NCI-H1930 (cell line): ENCODE measurements at regions not wholly inside any gene's neighbourhood (a gene's known extent, or its start where the extent isn't known, plus 50 kb on each side); places are given as distances from the start of the nearest gene placed in this dataset.

Experiments
- DNase-seq, 2 experiments: peaks; one replicate each; lab custom pipeline; 2025; lab: John Stamatoyannopoulos, UW

DNA sequence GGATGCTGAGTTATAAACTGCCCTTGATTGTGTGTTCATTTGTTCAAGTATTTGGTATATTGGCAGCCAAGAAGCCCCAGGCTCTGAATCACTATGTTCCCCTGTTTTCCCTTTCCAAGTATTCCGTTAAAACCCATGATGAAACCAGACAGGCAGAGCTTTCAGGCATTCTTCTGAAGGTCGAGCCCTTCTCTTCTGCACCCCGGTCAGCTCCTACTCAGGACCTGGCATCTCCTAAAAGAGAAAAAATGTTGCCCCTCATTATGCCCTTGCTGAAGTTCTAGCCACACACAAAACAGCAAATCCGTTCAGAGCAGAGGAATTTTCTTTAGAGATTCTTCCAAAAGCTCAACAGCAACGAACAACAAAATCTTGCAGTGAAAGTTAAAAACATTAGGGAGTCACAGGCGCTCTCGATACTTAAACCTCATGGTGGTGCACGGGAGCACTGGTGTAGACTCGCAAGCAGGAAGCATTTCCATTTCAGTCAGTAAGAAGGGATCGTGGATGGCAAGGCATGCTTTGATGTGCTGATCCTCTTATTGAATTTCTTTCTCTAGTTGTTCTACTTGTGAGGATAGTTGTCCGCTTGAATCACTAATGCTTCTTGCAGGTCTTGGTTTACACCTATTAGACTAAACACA is 264.9 kb downstream of the SKIDA1 start:
- no peak for DNase-seq

DNA sequence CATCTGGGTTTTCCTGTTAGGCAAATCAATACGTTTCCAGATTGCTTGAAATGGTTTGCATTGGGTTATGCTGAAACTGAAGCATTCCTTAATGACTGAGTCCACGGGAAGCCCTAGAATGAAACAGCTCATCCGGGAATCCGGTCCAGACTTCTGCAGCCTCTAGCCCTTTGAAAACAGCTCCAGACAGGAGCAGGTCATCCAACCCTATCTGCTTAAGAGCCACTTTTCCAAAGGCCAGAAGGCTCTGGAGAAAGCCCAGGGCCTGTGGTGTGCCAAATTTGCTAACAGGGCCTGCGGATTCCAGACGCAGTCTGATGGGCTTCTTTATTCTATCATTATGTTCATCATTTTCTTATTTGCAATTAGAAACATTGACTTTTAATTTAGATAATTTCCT is 265.4 kb downstream of the SKIDA1 start:
- DNase-seq: no peak

DNA sequence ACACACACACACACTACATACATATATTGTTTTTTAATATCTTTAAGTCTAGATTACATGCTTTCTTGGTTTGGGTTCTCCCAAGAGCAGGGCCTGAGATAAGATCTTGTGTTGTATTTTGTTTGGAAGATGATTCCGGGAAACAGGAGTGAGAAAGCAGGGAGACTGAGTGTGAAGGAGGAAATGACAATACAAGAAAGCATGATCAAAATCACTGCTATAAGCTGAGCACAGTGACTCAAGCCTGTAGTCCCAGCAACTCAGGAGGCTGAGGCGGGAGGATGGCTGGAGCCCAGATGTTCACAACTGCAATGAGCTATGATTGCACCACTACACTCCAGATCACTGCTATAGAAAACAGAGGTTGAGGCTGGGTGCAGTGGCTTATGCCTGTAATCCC is 267.6 kb downstream of the SKIDA1 start:
- no peak for DNase-seq

DNA sequence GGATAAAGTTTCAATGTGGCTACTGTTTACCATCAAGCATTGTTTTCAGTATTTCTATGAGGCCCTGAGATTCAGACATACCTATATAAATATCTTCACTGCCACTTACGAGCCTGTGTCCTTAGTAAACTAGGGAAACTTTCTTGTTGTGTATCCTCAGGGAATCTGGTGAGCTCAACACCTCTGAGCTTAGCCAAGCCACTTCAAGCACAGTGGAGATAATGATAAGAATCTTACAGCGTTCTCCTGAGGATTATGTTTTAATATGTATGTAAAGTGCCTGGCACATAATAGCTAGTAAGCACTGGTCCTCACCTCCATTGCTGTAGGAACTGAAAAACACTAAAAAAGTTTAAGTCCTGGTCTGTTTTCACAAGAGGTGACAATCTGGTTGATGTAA is 268.3 kb downstream of the SKIDA1 start:
- no peak for DNase-seq

DNA sequence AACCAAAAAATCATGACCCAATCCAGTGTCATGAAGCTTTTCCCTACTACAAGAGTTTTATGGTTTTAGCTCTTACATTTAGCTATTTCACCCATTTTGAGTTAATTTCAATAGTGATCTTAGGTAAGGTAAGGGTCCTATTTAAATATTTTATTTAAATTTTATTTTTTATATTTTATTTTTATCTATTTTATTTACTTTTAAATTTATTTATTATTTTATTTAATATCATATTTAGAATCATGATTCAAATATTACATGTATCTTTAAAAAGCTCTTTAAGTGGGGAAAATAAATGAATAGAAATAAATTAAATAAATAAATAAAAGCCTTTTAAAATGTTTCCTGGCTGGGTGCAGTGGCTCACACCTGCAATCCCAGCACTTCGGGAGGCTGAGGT is 276.0 kb downstream of the SKIDA1 start:
- no peak for DNase-seq

DNA sequence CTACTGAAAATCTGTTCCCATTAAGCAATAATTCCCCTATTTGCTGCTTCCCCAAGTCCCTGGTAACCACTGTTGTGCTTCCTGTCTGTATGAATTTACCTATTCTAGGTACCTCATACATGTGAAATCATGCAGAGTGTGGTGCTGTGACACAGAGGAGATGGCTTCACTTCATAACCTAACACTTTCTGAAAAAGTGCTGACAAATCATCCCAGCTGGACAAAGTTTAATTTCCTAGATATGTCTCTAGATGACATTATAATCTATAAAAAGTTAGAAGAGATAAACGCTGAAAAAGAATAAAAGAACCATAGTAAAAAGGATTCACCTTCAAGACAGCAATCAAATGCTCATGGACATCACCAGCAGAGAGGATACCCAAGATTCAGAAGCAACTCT is 277.9 kb downstream of the SKIDA1 start:
- DNase-seq: no peak

DNA sequence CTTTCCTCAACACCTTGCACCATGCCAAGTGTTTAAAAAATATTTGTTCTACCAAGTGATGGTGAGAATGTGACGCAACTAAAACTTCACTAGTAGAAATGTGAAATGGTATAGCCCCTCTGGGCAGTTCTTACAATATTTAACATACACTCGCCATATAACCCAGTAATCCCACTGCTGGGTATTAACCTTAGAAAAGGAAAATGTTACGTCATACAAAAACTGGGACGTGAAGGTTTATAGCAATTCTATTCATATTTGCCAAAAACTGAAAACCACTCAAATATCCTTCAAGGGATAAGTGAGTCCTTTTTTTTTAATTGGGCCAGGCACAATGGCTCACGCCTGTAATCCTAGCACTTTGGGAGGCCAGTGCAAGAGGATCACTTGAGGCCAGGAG is 279.3 kb downstream of the SKIDA1 start:
- DNase-seq: no peak

DNA sequence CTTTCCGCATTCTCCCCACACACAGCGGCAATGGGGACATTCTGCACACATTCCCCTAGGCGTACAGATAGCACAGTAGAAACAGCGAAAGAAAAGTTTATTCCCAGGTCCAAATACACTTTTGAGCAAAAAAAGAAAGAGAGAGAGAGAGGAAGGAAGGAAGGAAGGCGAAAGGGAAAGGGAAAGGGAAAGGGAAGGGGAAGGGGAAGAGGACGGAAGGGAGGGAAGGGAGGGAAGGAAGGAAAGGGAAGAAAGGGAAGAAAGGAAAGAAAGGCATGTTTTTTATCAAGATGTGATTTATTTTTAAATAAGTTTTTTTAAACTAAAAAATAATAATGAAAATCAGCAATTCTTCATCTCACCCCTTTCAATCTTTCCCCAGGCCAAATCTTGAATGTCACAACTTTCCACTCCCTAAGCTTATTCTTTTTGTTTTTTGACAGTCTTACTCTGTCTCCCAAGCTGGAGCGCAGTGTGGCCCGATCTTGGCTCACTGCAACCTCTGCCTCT is 281.7 kb downstream of the SKIDA1 start:
- no peak for DNase-seq

DNA sequence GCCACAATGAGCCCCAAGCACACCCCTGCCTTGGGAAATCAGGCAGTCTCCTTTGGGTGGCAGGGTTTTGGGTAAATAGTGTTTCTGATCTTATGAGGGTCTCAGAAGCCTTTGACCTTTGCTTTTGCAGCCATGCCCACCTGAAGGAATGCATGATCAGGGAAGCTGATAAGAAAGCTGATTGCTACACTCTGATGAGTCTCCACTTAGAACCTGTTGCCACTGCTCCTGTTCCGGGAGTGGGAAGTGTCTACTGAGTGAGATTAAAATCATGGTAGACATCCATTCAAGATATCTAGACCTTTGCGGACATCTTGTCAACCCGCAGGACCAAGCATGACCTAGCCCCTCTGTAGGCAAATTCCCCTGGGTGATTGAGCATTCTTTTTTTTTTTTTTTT is 282.6 kb downstream of the SKIDA1 start:
- DNase-seq: no peak

DNA sequence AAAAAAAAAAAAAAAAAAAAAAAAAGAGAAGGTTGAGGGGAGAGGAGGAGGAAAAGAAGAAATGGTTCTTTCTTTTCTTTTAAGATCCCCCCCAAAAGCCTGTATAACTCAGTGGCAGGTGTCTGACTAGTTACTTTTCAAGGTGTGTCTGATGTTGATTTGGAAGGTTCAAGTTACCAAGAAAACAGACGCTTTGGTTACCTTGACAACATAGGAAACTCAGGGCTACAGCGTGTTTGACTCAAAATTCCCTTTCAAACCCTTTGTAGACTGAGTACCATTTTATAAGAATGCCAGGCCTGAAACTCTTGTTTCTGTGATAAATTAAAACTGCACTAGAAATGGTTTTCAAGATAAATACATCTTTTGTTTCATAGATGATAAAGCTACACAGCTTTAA is 286.8 kb downstream of the SKIDA1 start:
- no peak for DNase-seq

DNA sequence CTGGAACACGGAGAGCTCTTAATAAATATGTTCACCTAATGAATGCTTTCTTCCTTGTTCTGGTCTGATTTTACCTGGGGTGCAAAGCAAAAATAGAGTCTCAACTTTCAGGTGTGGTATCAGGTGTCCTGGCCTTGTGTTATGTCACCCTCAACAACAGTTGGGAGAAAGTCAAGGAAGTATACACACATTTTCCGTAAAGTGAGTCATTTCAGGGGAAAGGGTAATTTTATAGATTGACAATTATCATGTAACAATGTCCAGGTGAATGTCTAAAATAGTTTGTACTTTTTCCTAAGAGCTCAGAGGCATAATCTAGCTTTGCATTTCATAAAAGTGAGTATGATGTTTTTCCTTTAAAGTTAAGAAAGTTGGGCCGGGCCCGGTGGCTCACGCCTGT is 287.4 kb downstream of the SKIDA1 start:
- no peak for DNase-seq

DNA sequence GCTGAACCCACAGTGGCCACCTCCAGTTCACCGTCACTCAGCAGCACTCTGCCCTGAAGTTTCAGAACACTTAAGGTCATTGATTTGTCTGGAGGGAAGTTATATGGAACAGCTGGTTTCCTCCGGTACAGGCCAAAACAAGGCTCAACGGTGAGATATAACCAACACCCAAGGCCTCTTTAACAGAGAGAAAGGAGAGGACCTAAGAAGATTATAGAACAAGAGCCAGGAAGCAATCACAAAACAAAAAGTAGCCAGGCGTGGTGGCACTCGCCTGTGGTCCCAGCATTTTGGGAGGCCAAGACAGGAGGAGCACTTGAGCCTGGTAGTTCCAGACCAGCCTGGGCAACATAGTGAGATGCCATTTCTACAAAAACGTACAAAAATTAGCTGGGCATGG is 290.7 kb downstream of the SKIDA1 start:
- no peak for DNase-seq

DNA sequence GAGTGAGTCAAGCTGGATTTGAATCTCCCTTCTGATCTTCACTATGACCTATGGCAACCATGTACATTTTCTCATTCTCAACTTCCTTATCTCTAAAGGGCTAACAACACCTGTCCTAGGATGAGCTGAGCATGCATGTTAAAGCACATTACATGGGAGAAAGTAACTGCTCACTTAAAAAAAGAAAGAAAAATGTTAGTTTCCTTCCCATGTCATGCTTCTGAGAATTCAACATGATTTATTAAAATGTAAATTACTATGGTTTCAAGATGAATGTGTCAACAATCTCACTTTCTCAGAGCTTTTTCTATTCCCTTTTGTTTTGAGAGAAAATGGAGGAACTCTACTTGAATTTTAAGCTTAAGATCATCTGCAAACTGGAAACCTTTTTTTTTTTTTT is 295.3 kb downstream of the SKIDA1 start:
- no peak for DNase-seq

DNA sequence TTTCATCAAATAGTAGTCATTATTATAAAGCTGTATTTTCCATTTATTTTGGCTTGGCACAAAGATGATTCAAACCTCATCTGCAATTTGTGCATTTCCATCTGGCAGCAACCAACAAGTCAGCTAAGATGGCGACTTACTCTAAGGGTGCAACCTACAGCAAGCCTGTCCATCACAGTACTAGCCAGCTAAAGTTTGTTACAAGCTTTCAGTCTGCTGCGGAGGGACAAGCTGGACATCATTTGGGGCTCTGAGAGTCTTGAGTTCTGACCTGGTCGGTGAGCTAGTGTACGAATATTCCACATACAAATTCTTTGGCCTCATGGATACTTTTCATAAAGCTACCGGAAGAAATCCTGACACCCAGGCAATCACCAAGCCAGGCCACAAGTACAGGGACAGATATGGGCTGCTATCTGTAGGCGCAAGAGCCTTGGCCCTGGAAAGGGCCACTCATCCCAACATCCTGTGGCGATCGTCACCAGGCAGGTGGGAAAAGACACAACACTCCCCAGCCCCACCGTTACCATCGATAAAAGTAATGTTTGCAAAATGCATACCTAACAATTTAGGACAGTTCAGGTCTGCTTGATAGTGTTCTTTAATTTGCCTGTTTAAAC is 307.6 kb downstream of the SKIDA1 start:
- no peak for DNase-seq

DNA sequence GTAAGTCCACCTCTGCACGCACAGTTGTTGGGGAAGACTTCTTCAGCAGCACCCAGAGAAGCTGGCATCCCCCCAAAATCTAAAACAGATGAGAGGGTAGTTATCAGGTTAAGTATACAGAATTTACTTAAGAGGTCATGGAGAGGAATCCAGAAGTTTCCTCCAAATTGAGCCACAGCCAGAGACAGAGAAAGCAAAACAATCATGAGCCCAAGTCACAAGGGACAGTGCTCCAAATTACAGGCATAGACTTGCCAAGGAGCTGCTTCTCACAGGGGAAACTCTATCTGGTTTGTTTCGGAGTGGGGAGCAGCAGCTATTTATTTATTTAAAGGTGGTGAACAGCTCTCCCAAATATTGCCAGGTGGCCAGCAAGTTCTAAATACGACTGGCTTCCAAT is 308.4 kb downstream of the SKIDA1 start:
- DNase-seq: no peak

DNA sequence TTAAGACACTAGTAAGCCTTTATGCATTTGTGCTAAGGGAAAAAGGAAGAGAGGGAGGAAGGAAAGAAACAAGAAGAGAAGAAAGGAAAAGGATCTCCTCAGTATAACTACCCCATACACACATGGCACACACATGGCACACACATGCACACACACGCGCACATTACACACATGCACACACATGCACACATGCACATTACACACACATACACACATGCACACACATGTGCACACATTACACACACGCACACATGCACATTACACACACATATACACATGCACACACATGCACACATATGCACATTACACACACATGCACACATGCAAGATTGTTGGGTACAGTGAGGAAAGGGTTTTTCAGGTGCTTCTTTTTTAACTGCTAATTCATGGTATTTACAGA is 311.2 kb downstream of the SKIDA1 start:
- DNase-seq: no peak

DNA sequence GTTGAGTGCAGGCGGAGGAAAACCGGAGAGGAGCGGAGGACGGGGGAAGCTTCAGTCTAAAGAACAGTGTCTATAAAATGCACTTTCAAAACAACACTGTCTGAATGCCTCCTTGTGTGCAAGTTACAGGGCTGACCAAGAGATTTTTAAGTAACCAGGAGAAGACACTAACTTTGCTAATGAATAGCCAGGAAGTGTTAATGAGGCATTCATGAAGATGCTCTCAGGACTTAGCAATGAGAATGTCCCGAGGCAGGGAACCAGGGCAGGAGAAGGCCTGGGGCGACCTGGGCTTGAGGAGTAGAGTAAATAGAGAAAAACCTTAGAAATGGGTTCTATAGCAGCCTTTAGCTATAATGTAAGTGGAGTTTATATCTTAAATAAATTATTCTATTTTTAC is 312.1 kb downstream of the SKIDA1 start:
- no peak for DNase-seq

DNA sequence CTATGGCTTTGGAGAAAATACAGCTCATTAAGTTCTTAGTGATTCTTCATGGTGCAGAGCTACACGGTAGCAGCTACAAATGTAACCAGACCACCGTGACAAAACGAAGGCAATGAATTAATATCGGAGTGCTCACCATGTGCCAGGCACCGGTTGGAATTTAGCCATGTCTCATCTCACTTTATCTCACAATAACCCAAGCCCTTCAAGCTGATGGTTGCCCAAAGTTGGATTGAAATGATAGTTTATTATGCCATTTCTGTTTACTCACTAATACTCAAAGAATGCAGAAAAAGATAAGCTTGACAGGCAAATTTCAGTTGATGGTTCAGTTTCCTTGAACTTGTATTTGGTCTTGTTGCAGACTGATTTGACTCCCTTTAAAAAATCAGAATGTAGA is 312.6 kb downstream of the SKIDA1 start:
- DNase-seq: no peak

DNA sequence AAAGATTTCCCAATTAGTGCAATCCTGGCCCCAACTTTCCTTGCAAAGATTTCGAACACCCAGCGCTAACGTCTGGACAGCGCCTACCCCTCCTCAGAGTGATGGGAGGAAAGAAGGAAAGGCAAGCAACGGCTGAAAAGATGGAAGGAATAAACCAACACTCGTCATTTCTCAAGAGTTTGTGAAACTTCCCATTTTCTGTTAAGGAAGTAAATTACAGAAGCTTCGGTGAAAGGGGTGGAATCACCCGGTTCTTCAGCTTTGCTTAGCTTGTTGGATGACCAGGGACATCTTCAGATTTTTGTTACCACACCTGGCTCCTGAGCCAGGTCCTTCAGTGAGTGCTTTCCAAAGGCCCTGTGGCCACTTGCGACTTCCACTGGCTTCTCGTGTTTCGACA is 313.1 kb downstream of the SKIDA1 start:
- DNase-seq: no peak

DNA sequence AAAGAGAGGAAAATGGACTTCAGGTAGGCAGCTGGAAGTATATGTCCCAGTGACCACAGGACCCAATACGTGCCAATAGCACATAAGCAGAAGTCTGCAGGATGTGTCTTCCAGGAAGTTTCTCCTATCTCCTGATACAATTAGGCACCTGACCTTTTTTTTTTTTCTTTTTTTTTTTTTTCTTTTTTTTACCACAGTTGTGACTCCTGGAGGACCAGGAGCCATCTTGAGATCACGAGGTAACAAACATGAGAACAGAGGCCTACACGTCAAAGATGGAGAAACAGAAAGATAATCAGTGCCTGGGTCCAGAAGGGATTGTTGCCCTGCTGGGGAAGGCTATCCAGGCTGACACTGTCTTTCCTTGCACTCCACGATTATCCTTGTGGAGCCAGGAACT is 312.4 kb upstream of the NEBL start:
- DNase-seq: no peak

DNA sequence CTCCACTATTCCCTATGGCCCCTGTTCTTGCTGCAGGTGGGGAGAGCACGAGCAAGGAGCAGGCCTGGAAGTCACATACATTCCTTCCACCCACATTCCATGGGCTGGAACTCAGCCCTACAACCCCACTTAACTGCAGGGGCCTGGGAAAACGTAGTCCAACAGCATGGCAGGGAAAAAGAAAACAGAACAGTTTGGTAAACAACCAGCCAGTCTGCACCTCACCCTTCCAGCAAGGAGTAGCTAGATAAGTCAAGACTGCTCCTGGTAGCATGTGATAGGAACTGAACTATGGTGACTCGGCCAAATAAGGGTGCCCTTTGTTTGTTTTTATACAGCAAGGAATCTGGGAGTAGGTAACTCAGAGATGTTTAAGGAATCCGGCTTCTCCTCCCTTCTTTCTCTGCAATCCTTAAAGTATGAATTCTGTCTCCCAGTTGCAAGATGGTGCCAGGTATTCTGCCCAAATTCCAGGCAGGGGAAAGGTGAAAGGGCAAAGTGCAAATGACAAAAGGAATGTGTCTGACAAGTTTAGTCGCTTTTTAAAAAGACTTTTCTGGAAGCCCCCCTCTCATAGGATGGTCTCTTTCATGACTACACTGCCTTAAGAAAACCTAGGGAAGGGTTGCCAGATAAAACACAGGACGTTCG is 311.7 kb upstream of the NEBL start:
- DNase-seq: no peak

DNA sequence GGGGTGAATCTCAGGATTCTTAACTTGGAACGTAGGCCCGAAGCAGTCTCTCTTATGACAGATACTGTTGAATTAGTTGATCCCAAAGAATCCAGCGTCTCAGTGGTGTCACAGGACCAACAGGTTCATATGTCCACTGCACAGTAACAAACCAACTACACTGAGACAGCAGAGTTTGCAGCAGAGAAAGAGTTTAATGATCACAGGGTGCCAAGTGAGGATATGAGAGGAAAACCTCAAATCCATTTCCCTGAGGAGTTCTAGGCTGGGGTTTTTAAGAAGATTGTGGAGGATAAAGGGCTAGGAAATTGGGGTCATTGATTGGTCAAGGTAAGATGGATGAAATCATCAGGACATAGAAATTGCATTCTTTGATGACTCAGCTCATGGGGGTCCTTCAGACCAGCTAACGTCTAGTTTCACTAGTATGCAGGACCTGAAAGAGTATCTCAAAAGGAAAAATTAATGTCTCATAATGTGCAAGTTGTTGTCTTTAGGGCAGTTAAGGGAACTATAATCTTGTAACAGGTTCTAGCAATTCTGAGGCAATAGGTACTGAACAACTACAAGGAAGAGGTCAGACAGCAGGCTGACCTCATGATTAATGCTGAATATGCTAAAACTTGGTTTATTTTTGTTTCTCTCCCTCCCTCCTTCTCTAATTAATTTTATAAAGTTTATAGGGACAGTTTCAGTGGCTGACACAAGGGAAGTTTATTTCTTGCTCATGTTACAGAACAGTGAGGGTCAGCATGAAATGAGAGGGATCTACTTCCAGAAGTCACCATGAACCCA is 310.9 kb upstream of the NEBL start:
- DNase-seq: no peak

DNA sequence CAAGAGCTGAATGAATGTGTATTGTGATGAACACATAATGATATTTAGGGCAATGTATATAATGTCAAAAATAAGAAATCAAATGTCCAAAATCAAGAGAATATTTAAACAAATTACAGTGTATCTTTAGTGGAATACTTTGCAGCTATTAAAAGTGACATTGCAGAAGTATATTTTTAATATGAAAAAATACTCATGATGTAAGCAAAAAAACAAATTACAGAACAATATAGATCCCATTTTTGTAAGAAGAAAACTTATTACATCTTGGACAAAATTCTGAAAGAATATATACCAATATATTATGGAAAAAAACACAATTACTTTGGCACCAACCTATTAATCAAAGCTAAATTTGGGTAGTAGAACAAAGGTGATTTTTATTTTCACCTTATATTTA is 308.2 kb upstream of the NEBL start:
- no peak for DNase-seq
